Natural killer cell (primary cell): ENCODE measurements at regions not wholly inside any gene's neighbourhood (a gene's known extent, or its start where the extent isn't known, plus 50 kb on each side); places are given as distances from the start of the nearest gene placed in this dataset.
"Not testable (repeated sequence)": the region's sequence is repeated elsewhere in the genome, so short reads cannot be mapped to it uniquely, and the experiment has no call there.

ENCODE experiments used
- ATAC-seq, 3 donors: fragments of 150-1000 bp in 2 of 3; fragments of 200-7000 bp in 1 of 3; cut with Tn5 transposase; 1 replicate in 1 of 3; 2 replicates in 2 of 3; pipeline ENCODE4 v1.10.0; 2021; ENCODE audit warnings: mild to moderate bottlenecking in 2 of 3, moderate library complexity in 2 of 3
- DNase-seq, 2 donors: peaks; one replicate each; pipeline versions ENCODE4 v3.0.0 to v3.0.0-alpha.2; 2013 to 2021; ENCODE audit warnings: mixed read lengths in 1 of 2
- H3K27ac ChIP-seq: one replicate; pipeline ENCODE4 v1.5.1; 2013; ENCODE audit warnings: mild to moderate bottlenecking, low read length
- H3K27me3 ChIP-seq: one replicate; pipeline ENCODE4 v1.6.1; 2013; ENCODE audit warnings: low read length; ENCODE audit not compliant: control insufficient read depth, insufficient read depth
- H3K36me3 ChIP-seq: one replicate; pipeline ENCODE4 v1.6.1; 2013; ENCODE audit warnings: low read length; ENCODE audit not compliant: control insufficient read depth, insufficient read depth
- H3K4me1 ChIP-seq: one replicate; pipeline ENCODE4 v1.6.1; 2013; ENCODE audit warnings: low read length; ENCODE audit not compliant: control insufficient read depth, insufficient read depth
- H3K4me3 ChIP-seq: one replicate; pipeline ENCODE4 v1.5.1; 2013; ENCODE audit warnings: low read length
- H3K9me3 ChIP-seq: one replicate; pipeline ENCODE4 v1.6.1; 2013; ENCODE audit warnings: low read length; ENCODE audit not compliant: control insufficient read depth, insufficient read depth
- H3K27ac Mint-ChIP-seq, 2 donors: one replicate each; pipeline ENCODE4 v1.8.0; 2022; ENCODE audit warnings: mild to moderate bottlenecking in 2 of 2, mixed read lengths in 2 of 2, moderate library complexity in 1 of 2
- H3K27me3 Mint-ChIP-seq, 2 donors: one replicate each; pipeline ENCODE4 v1.8.0; 2022; ENCODE audit warnings: low read depth in 2 of 2, mixed read lengths in 2 of 2
- H3K36me3 Mint-ChIP-seq: one replicate; pipeline ENCODE4 v1.8.0; 2022; ENCODE audit warnings: mixed read lengths
- H3K4me1 Mint-ChIP-seq, 2 donors: one replicate each; pipeline ENCODE4 v1.8.0; 2022; ENCODE audit warnings: mixed read lengths in 2 of 2
- H3K4me3 Mint-ChIP-seq: one replicate; pipeline ENCODE4 v1.8.0; 2022; ENCODE audit warnings: mild to moderate bottlenecking, moderate library complexity, mixed read lengths
- H3K9me3 Mint-ChIP-seq, 2 donors: one replicate each; pipeline ENCODE4 v1.8.0; 2022; ENCODE audit warnings: mixed read lengths in 2 of 2
- WGBS: methylation state at CpG from one replicate; pipeline ENCODE4 v1.1.7; 2013; ENCODE audit warnings: missing lambda C conversion rate; ENCODE audit not compliant: insufficient coverage; 5-methylcytosine and 5-hydroxymethylcytosine counted together
- intact Hi-C: fragments of 100-400 bp; cut with micrococcal nuclease; formaldehyde crosslinking; loops from one replicate; pipeline ENCODE4 v1.14.2; 2022
- TF ChIP-seq, protein P1 (sequence below): fragments of 200-600 bp; IDR thresholded peaks from one replicate; pipeline ENCODE4 v1.8.0; 2022; ENCODE audit warnings: antibody characterized with exemption

DNA sequence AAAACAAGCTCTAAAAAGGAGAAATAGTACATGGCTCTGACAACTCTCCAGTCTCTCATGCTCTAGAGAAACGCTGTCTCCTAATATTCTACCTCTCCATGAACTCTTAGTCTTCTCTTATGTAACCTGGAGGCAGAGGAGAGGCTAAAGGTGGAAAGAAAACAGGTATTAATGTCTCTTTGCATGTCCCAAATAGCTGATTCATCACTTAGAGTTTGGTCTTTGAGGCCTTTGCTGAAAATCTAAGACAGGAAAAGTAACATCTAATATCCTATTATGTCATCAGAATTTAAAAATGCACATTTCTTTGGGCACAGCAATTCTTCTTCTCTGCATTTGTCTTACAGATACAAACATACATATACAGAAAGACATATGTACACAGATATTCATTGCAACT is 127.2 kb downstream of the DHRS2 start:
- H3K4me1 ChIP-seq = no peaks in the 10 kb centered on the region
- no CpG with 5 or more reads among the region's 1 CpG for WGBS
- H3K27me3 Mint-ChIP-seq = peaks cover 26 to 51% of the 10 kb centered on the region in 2 donors
- TF ChIP-seq, protein P1, sequence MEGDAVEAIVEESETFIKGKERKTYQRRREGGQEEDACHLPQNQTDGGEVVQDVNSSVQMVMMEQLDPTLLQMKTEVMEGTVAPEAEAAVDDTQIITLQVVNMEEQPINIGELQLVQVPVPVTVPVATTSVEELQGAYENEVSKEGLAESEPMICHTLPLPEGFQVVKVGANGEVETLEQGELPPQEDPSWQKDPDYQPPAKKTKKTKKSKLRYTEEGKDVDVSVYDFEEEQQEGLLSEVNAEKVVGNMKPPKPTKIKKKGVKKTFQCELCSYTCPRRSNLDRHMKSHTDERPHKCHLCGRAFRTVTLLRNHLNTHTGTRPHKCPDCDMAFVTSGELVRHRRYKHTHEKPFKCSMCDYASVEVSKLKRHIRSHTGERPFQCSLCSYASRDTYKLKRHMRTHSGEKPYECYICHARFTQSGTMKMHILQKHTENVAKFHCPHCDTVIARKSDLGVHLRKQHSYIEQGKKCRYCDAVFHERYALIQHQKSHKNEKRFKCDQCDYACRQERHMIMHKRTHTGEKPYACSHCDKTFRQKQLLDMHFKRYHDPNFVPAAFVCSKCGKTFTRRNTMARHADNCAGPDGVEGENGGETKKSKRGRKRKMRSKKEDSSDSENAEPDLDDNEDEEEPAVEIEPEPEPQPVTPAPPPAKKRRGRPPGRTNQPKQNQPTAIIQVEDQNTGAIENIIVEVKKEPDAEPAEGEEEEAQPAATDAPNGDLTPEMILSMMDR = no peak
- no peaks in the 10 kb centered on the region for H3K4me1 Mint-ChIP-seq
- H3K4me3 Mint-ChIP-seq = no peak overlapping the region
- no peak overlapping the region for H3K27ac ChIP-seq
- H3K9me3 Mint-ChIP-seq = peaks cover 0 to 4% of the 10 kb centered on the region in 2 donors
- intact Hi-C loops = no loop called here
- no peaks in the 10 kb centered on the region for H3K36me3 ChIP-seq
- no peak overlapping the region for H3K27ac Mint-ChIP-seq
- no peak for ATAC-seq
- H3K36me3 Mint-ChIP-seq = no peaks in the 10 kb centered on the region
- no peak for DNase-seq
- H3K9me3 ChIP-seq = no peaks in the 10 kb centered on the region
- H3K4me3 ChIP-seq = no peak overlapping the region
- no peaks in the 10 kb centered on the region for H3K27me3 ChIP-seq

DNA sequence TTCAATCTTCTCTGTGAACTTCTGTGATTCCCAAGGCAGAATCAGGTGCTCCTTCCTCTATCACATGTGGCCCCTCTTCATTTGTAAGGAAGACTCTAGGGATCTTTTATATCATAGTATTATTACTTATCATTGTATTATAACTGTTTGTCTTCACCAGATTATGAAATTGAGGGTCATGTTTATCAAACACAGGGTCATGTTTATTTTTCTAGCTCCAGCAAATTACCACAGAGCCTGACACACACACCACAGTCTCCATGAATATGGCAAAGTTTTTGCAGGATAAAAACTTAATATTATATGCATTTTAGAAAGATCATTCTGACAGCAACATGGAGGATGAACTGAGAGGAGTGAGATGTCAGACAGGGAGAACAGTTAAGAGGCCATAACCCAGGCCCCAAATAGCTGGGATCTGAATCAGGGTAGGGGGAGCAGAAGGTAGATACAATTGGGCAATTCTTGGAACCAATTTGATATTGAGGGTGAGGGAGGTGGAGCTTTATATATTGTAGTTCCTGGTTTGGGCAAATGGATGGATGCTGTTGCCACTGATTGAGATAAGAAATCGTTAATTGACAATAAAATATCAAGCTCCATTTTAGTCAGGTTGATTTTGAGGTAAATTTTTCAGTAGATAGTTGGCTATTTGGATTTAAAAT is 130.7 kb downstream of the DHRS2 start:
- Mint-ChIP-seq H3K4me1 (no peaks in the 10 kb centered on the region), H3K9me3 (no peaks in the 10 kb centered on the region), H3K27me3 (peaks cover 12 to 30% of the 10 kb centered on the region in 2 donors), H3K4me3 (no peak overlapping the region), H3K36me3 (no peaks in the 10 kb centered on the region), H3K27ac (no peak overlapping the region)
- no peak for ATAC-seq
- Histone ChIP-seq H3K27me3 (no peaks in the 10 kb centered on the region), H3K36me3 (no peaks in the 10 kb centered on the region), H3K27ac (no peak overlapping the region), H3K9me3 (no peaks in the 10 kb centered on the region), H3K4me3 (no peak overlapping the region), H3K4me1 (no peaks in the 10 kb centered on the region)
- TF ChIP-seq, protein P1 = no peak
- 60% methylated on average over 1 of the region's 1 CpG for WGBS
- no peak for DNase-seq
- intact Hi-C loops = no loop called here

DNA sequence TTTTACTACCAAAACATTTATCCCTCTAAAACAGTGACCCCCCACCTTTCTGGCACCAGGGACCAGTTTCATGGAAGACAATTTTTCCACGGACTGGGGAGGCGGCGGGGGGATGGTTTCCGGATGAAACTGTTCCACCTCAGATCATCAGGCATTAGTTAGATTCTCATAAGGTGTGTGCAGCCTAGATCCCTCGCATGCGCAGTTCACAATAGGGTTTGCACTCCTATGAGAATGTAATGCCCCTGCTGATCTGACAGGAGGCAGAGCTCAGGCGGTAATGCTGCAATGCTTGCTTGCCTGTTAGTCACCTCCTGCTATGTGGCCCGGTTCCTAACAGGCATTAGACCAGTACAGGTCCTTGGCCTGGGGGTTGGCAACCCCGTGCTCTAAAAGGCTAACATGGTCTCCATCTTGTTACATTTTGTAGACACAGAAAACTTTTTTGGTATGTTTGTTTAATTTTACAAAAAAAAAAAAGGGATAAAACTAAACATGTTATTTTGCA is 133.1 kb downstream of the DHRS2 start:
- WGBS = 79% methylated on average over 9 of the region's 9 CpGs

GRCh38 chr14:23773981-23774380 is 137.8 kb downstream of the DHRS2 start:
- Mint-ChIP-seq H3K36me3 (no peaks in the 10 kb centered on the region), H3K27ac (no peak overlapping the region), H3K4me3 (no peak overlapping the region), H3K27me3 (peaks cover 10 to 32% of the 10 kb centered on the region in 2 donors), H3K4me1 (no peaks in the 10 kb centered on the region), H3K9me3 (no peaks in the 10 kb centered on the region)
- 85% methylated on average over 2 of the region's 2 CpGs for WGBS
- Histone ChIP-seq H3K27me3 (peaks cover 8% of the 10 kb centered on the region), H3K9me3 (no peaks in the 10 kb centered on the region), H3K27ac (no peak overlapping the region), H3K36me3 (no peaks in the 10 kb centered on the region), H3K4me3 (no peak overlapping the region), H3K4me1 (no peaks in the 10 kb centered on the region)
- TF ChIP-seq, protein P1 = no peak
- DNase-seq (no peak), ATAC-seq (no peak)
- intact Hi-C loops = no loop called here

More for the DNA sequence above, 133.1 kb downstream of the DHRS2 start:
- H3K27me3 ChIP-seq, H3K9me3 Mint-ChIP-seq, H3K36me3 Mint-ChIP-seq, H3K4me3 Mint-ChIP-seq, H3K4me3 ChIP-seq, ATAC-seq, H3K27ac ChIP-seq, H3K9me3 ChIP-seq, H3K4me1 Mint-ChIP-seq, intact Hi-C loops, H3K4me1 ChIP-seq, H3K27ac Mint-ChIP-seq, DNase-seq, H3K36me3 ChIP-seq: not testable (repeated sequence)
- peaks cover 16 to 48% of the 10 kb centered on the region in 2 donors for H3K27me3 Mint-ChIP-seq
